Activated CD4-positive, alpha-beta T cell treated with anti-CD3 and anti-CD28 coated beads, Interleukin-10, Interleukin-2, amounts not matched to agents 100 ng/mL and 50 ng/mL, durations not matched to agents 16 hours and 8 hours (primary cell): ENCODE measurements at regions not wholly inside any gene's neighbourhood (a gene's known extent, or its start where the extent isn't known, plus 50 kb on each side); places are given as distances from the start of the nearest gene placed in this dataset.

Experiments
- DNase-seq: peaks from one replicate; pipeline ENCODE4 v3.0.0-alpha.2; 2020

- DNase-seq: no peak
Measured at GRCh38 chr6:120026791-120027190, 677.2 kb upstream of the MAN1A1 start.

GRCh38 chr6:120010075-120010474 lies 660.5 kb upstream of the MAN1A1 start:
- DNase-seq: no peak

- DNase-seq: no peak
Measured at GRCh38 chr6:120005292-120005976, 655.9 kb upstream of the MAN1A1 start.

GRCh38 chr6:119986934-119987549 lies 637.5 kb upstream of the MAN1A1 start:
- DNase-seq: no peak

GRCh38 chr6:119985952-119986736 lies 636.6 kb upstream of the MAN1A1 start:
- no peak for DNase-seq

- no peak for DNase-seq
Measured at GRCh38 chr6:119980802-119981201, 631.2 kb upstream of the MAN1A1 start.

GRCh38 chr6:119979862-119980261 lies 630.3 kb upstream of the MAN1A1 start:
- no peak for DNase-seq

GRCh38 chr6:119978274-119978889 lies 628.8 kb upstream of the MAN1A1 start:
- DNase-seq: no peak

GRCh38 chr6:119974430-119975159 lies 625.0 kb upstream of the MAN1A1 start:
- DNase-seq: no peak

GRCh38 chr6:119966484-119966883 lies 616.9 kb upstream of the MAN1A1 start:
- DNase-seq: peak; percentile 33

- no peak for DNase-seq
Measured at GRCh38 chr6:119965900-119966299, 616.3 kb upstream of the MAN1A1 start.

- DNase-seq: no peak
Measured at GRCh38 chr6:119965008-119965407, 615.4 kb upstream of the MAN1A1 start.

GRCh38 chr6:119962505-119962904 lies 612.9 kb upstream of the MAN1A1 start:
- no peak for DNase-seq

- DNase-seq: no peak
Measured at GRCh38 chr6:119961450-119961849, 611.9 kb upstream of the MAN1A1 start.

GRCh38 chr6:119960456-119960855 lies 610.9 kb upstream of the MAN1A1 start:
- DNase-seq: no peak

GRCh38 chr6:119960036-119960435 lies 610.5 kb upstream of the MAN1A1 start:
- no peak for DNase-seq

GRCh38 chr6:119957195-119957594 lies 607.6 kb upstream of the MAN1A1 start:
- no peak for DNase-seq

- no peak for DNase-seq
Measured at GRCh38 chr6:119952696-119953095, 603.1 kb upstream of the MAN1A1 start.

GRCh38 chr6:119950681-119951080 lies 601.1 kb upstream of the MAN1A1 start:
- DNase-seq: no peak

- DNase-seq: no peak
Measured at GRCh38 chr6:119942078-119942752, 592.7 kb upstream of the MAN1A1 start.

- DNase-seq: no peak
Measured at GRCh38 chr6:119938752-119939151, 589.2 kb upstream of the MAN1A1 start.

GRCh38 chr6:119934816-119935215 lies 585.3 kb upstream of the MAN1A1 start:
- DNase-seq: no peak
